Neural progenitor cell (in vitro differentiated cells): ENCODE measurements at regions not wholly inside any gene's neighbourhood (a gene's known extent, or its start where the extent isn't known, plus 50 kb on each side); places are given as distances from the start of the nearest gene placed in this dataset.

Experiments
- CTCF ChIP-seq: fragments of 200-600 bp; sonication (generic); IDR thresholded peaks from 2 replicates; pipeline ENCODE4 v1.5.1; 2017; ENCODE audit warnings: antibody characterized with exemption, mild to moderate bottlenecking
- EZH2 ChIP-seq: fragments of 200-600 bp; sonication (generic); IDR thresholded peaks from 2 replicates; pipeline ENCODE4 v1.6.1; 2017; ENCODE audit warnings: antibody characterized with exemption, mild to moderate bottlenecking, moderate library complexity
- EZH2phosphoT487 ChIP-seq: fragments of 200-600 bp; sonication (generic); IDR thresholded peaks from 2 replicates; pipeline ENCODE4 v1.6.1; 2017; ENCODE audit warnings: antibody characterized with exemption

- no peak for TF ChIP-seq CTCF
- TF ChIP-seq EZH2phosphoT487, result no peak
- TF ChIP-seq EZH2, result no peak
Observed at GRCh38 chr16:61005952-61006351, 1030.3 kb downstream of the CDH8 start.
